ENCODE measurements at regions not wholly inside any gene's neighbourhood (a gene's known extent, or its start where the extent isn't known, plus 50 kb on each side); places are given as distances from the start of the nearest gene placed in this dataset.

- Histone ChIP-seq H3K27me3 (no peaks in the 10 kb centered on the region), H3K27ac (no peak overlapping the region), H3K9me3 (replicated peaks in 1 of 3) (no peaks in the 10 kb centered on the region), H3K36me3 (replicated peaks in 1 of 2) (no peaks in the 10 kb centered on the region), H3K4me3 (no peak overlapping the region), H3K4me1 (replicated peaks in 1 of 2) (no peaks in the 10 kb centered on the region)
- intact Hi-C loops (cut with DNase I) = no loop called here
- WGBS, 4 donors = 49 to 69% (median 57%) methylated on average over 2 of the region's 2 CpGs
- TF ChIP-seq POLR2A (IDR thresholded peaks at IDR 0.05) (no peak), CTCF (IDR thresholded peaks at IDR 0.05) (peak in 1 of 6 experiments; percentile 4)
- DNase-seq = no peak
Observed at GRCh38 chr18:35871337-35871736, 101.1 kb upstream of the RMP24 start.

GRCh38 chr18:35875566-35875965, 96.9 kb upstream of the RMP24 start:
- no peaks in the 10 kb centered on the region for H3K4me1 ChIP-seq (replicated peaks in 1 of 2)
- WGBS, 4 donors = 80 to 100% (median 93%) methylated on average over 1 of the region's 1 CpG
- H3K4me3 ChIP-seq = no peak overlapping the region
- no peak for TF ChIP-seq CTCF (IDR thresholded peaks at IDR 0.05)
- TF ChIP-seq POLR2A (IDR thresholded peaks at IDR 0.05) = no peak
- H3K36me3 ChIP-seq (replicated peaks in 1 of 2) = no peaks in the 10 kb centered on the region
- H3K27ac ChIP-seq = no peak overlapping the region
- no peak for DNase-seq
- H3K27me3 ChIP-seq = no peaks in the 10 kb centered on the region
- no peaks in the 10 kb centered on the region for H3K9me3 ChIP-seq (replicated peaks in 1 of 3)
- intact Hi-C loops (cut with DNase I) = no loop called here

GRCh38 chr18:35876243-35876642, 96.2 kb upstream of the RMP24 start:
- H3K4me1 ChIP-seq (replicated peaks in 1 of 2) = no peaks in the 10 kb centered on the region
- no peaks in the 10 kb centered on the region for H3K27me3 ChIP-seq
- no peak overlapping the region for H3K4me3 ChIP-seq
- TF ChIP-seq POLR2A (IDR thresholded peaks at IDR 0.05) (no peak), CTCF (IDR thresholded peaks at IDR 0.05) (no peak)
- no peaks in the 10 kb centered on the region for H3K36me3 ChIP-seq (replicated peaks in 1 of 2)
- H3K9me3 ChIP-seq (replicated peaks in 1 of 3) = no peaks in the 10 kb centered on the region
- 57 to 77% (median 67%) methylated on average over 1 of the region's 1 CpG for WGBS, 4 donors
- H3K27ac ChIP-seq = no peak overlapping the region
- no peak for DNase-seq
- intact Hi-C loops (cut with DNase I) = no loop called here

- WGBS, 4 donors = 86 to 88% (median 87%) methylated on average over 9 of the region's 9 CpGs
- Histone ChIP-seq H3K27me3 (no peaks in the 10 kb centered on the region), H3K36me3 (replicated peaks in 1 of 2) (no peaks in the 10 kb centered on the region), H3K9me3 (replicated peaks in 1 of 3) (no peaks in the 10 kb centered on the region), H3K27ac (no peak overlapping the region), H3K4me3 (no peak overlapping the region), H3K4me1 (replicated peaks in 1 of 2) (no peaks in the 10 kb centered on the region)
- intact Hi-C loops (cut with DNase I) = no loop called here
- TF ChIP-seq CTCF (IDR thresholded peaks at IDR 0.05) (no peak), POLR2A (IDR thresholded peaks at IDR 0.05) (no peak)
- DNase-seq = no peak
Observed at GRCh38 chr18:35880788-35881455, 91.6 kb upstream of the RMP24 start.

Measured in adrenal gland (tissue), 9 donors.